Astrocyte (in vitro differentiated cells and primary cell): ENCODE measurements at regions not wholly inside any gene's neighbourhood (a gene's known extent, or its start where the extent isn't known, plus 50 kb on each side); places are given as distances from the start of the nearest gene placed in this dataset.

ENCODE experiments used
- CTCF ChIP-seq: IDR thresholded peaks from 2 replicates; pipeline ENCODE4 v1.5.1; 2011; ENCODE audit warnings: low read depth, mild to moderate bottlenecking, inconsistent platforms, low read length, moderate library complexity; ENCODE audit not compliant: insufficient read depth
- EZH2 ChIP-seq: IDR thresholded peaks from 2 replicates; pipeline ENCODE4 v1.6.1; 2012; ENCODE audit warnings: mild to moderate bottlenecking, low read length, inconsistent platforms; ENCODE audit not compliant: insufficient read depth

GRCh38 chr6:145507239-145507638, 228.1 kb downstream of the EPM2A start:
- no peak for TF ChIP-seq CTCF
- TF ChIP-seq EZH2: no peak
